ENCODE measurements at regions not wholly inside any gene's neighbourhood (a gene's known extent, or its start where the extent isn't known, plus 50 kb on each side); places are given as distances from the start of the nearest gene placed in this dataset.

DNA sequence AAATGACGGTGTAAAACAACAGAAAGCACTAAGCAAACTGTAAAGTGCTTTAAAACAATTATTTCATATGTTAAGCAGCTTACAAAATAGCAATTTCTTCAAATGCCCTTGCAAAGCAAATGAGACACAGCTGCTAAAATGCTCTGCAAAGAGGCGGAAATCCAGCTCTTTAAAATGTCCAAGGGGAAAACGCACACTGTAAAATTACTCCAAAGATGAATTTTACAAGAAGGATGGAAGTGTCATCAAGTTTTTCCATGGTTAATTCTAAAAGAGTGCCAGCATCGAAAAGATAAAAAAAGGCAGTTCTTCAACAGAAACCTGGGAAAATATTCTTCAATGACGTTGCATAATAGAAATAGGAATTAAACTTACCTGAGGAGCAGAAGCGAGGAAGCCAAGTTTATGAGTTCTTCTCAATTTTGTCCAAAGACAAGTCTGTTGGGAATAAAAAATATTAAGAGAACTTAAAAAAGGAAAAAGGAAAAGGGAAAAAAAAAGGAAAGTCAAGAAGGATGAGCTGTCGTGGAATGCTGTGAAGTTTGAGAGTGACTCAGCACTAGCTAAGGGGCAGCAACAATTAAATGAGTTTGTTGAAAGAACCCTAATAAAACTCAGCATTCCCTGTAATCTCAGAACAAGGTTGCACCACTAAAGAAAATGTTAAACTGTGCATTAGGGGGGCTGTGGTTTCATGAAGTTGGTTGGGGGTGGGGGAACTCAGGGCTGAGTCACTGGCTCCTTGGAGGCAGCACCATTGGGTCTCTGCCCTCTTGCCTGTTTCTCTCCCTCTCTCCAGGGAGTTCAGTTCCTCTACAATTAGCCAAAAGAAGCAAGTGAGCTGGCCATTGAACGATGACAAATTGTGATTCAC, 64.2 kb upstream of the BLID start:
- Histone ChIP-seq H3K4me1 (ENCODE audit: insufficient read depth, low read length, poor library complexity, severe bottlenecking) (no peaks in the 10 kb centered on the region), H3K9me3 (ENCODE audit: insufficient read depth, low read depth, low read length) (no peaks in the 10 kb centered on the region), H3K4me2 (ENCODE audit: low read depth, low read length, poor library complexity, severe bottlenecking) (no peak overlapping the region), H3K9ac (ENCODE audit: low read depth, low read length, poor library complexity, severe bottlenecking) (no peak overlapping the region), H3K36me3 (ENCODE audit: insufficient read depth, low read length) (no peaks in the 10 kb centered on the region), H3K4me3 (ENCODE audit: low read length, poor library complexity, severe bottlenecking) (no peak overlapping the region), H3F3A (ENCODE audit: low read depth) (no peaks in the 10 kb centered on the region), H3K9me2 (replicated peaks; ENCODE audit: low read depth, low read length) (no peaks in the 10 kb centered on the region), H2AFZ (ENCODE audit: low read length) (no peak overlapping the region), H4K20me1 (ENCODE audit: insufficient read depth, low read length, poor library complexity, severe bottlenecking) (no peaks in the 10 kb centered on the region), H3K27me3 (ENCODE audit: insufficient read depth, low read length, poor library complexity, severe bottlenecking) (no peaks in the 10 kb centered on the region), H3K79me2 (ENCODE audit: insufficient read depth, low read length) (no peaks in the 10 kb centered on the region)
- TF ChIP-seq CTCF (conservative IDR thresholded peaks at IDR 0.05; ENCODE audit: low read length): no peak
- TF ChIP-seq EZH2phosphoT487 (IDR thresholded peaks at IDR 0.05; ENCODE audit: borderline replicate concordance): no peak

GRCh38 chr11:122178795-122179194, 62.8 kb upstream of the BLID start:
- Histone ChIP-seq H3K9me3 (ENCODE audit: insufficient read depth, low read depth, low read length) (no peaks in the 10 kb centered on the region), H3K4me1 (ENCODE audit: insufficient read depth, low read length, poor library complexity, severe bottlenecking) (no peaks in the 10 kb centered on the region), H4K20me1 (ENCODE audit: insufficient read depth, low read length, poor library complexity, severe bottlenecking) (no peaks in the 10 kb centered on the region), H3K9me2 (replicated peaks; ENCODE audit: low read depth, low read length) (no peaks in the 10 kb centered on the region), H3K27me3 (ENCODE audit: insufficient read depth, low read length, poor library complexity, severe bottlenecking) (no peaks in the 10 kb centered on the region), H3K36me3 (ENCODE audit: insufficient read depth, low read length) (no peaks in the 10 kb centered on the region), H3K9ac (ENCODE audit: low read depth, low read length, poor library complexity, severe bottlenecking) (no peak overlapping the region), H3F3A (ENCODE audit: low read depth) (no peaks in the 10 kb centered on the region), H3K4me2 (ENCODE audit: low read depth, low read length, poor library complexity, severe bottlenecking) (no peak overlapping the region), H2AFZ (ENCODE audit: low read length) (no peak overlapping the region), H3K79me2 (ENCODE audit: insufficient read depth, low read length) (no peaks in the 10 kb centered on the region), H3K4me3 (ENCODE audit: low read length, poor library complexity, severe bottlenecking) (no peak overlapping the region)
- TF ChIP-seq EZH2phosphoT487 (IDR thresholded peaks at IDR 0.05; ENCODE audit: borderline replicate concordance): no peak
- no peak for TF ChIP-seq CTCF (conservative IDR thresholded peaks at IDR 0.05; ENCODE audit: low read length)

DNA sequence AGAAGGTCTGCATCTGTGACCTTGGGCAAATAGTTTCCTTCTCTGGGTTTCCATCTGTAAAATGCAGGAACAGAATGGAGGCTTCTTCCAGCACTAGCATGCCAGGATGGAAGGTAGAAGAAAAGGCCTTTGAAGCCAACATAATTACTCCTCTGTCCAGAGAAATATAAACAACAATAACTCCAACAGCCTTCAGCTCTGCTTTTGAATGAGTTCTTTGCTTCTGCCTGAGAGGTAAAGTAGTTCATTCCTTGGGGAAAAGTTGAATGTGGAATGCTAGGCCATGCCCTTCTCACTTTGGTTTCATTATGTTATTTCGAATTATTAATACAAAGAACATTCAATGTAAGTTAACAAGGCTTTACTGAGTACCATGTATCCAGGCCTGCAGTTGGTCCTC, 61.2 kb upstream of the BLID start:
- no peaks in the 10 kb centered on the region for H3K36me3 ChIP-seq (ENCODE audit: insufficient read depth, low read length)

More for the DNA sequence above, 61.2 kb upstream of the BLID start:
- Histone ChIP-seq H3K79me2 (ENCODE audit: insufficient read depth, low read length) (no peaks in the 10 kb centered on the region), H2AFZ (ENCODE audit: low read length) (no peak overlapping the region), H4K20me1 (ENCODE audit: insufficient read depth, low read length, poor library complexity, severe bottlenecking) (no peaks in the 10 kb centered on the region), H3K4me2 (ENCODE audit: low read depth, low read length, poor library complexity, severe bottlenecking) (no peak overlapping the region), H3K4me3 (ENCODE audit: low read length, poor library complexity, severe bottlenecking) (no peak overlapping the region), H3F3A (ENCODE audit: low read depth) (no peaks in the 10 kb centered on the region), H3K27me3 (ENCODE audit: insufficient read depth, low read length, poor library complexity, severe bottlenecking) (no peaks in the 10 kb centered on the region), H3K9me3 (ENCODE audit: insufficient read depth, low read depth, low read length) (no peaks in the 10 kb centered on the region), H3K9me2 (replicated peaks; ENCODE audit: low read depth, low read length) (no peaks in the 10 kb centered on the region), H3K4me1 (ENCODE audit: insufficient read depth, low read length, poor library complexity, severe bottlenecking) (no peaks in the 10 kb centered on the region), H3K9ac (ENCODE audit: low read depth, low read length, poor library complexity, severe bottlenecking) (no peak overlapping the region)
- TF ChIP-seq EZH2phosphoT487 (IDR thresholded peaks at IDR 0.05; ENCODE audit: borderline replicate concordance): no peak
- TF ChIP-seq CTCF (conservative IDR thresholded peaks at IDR 0.05; ENCODE audit: low read length): no peak

Measured in Loucy (cell line).